Ammon's horn (tissue), 1 donor: ENCODE measurements at regions not wholly inside any gene's neighbourhood (a gene's known extent, or its start where the extent isn't known, plus 50 kb on each side); places are given as distances from the start of the nearest gene placed in this dataset.
"Not testable (repeated sequence)": the region's sequence is repeated elsewhere in the genome, so short reads cannot be mapped to it uniquely, and the experiment has no call there.

ENCODE experiments used
- DNase-seq: peaks from one replicate; pipeline ENCODE4 v3.0.0-alpha.2; 2016; ENCODE audit warnings: low spot score

DNA sequence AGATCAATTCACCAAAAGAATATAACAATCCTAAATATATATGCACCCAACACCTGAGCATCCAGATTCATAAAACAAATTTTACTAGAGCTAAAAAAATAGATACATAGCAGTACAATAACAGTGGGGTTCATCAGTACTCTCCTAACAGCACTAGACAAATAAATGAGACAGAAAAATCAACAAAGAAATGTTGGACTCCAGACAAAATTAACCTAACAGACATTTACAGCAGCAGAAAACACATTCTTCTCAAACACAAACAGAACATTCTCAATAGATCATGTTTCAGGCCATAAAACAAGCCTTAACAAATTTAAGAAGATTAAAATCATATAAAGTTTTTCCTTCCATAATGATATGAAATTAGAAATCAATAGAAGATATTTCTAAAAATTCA lies 124.8 kb upstream of the NECTIN3 start:
- DNase-seq = no peak

DNA sequence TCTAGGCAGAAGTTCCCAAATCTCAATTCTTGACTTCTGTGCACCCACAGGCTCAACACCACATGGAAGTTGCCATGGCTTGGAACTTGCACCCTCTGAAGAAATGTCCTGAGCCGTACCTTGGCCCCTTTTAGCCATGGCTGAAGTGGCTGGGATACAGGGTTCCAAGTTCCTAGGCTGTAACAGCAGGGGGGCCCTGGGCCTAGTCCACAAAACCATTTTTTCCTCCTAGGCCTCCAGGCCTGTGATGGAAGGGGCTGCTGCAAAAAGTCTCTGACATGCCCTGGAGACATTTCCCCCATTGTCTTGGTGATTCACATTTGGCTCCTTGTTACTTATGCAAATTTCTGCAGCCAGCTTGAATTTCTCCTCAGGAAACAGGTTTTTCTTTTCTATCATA lies 122.4 kb upstream of the NECTIN3 start:
- DNase-seq = not testable (repeated sequence)

DNA sequence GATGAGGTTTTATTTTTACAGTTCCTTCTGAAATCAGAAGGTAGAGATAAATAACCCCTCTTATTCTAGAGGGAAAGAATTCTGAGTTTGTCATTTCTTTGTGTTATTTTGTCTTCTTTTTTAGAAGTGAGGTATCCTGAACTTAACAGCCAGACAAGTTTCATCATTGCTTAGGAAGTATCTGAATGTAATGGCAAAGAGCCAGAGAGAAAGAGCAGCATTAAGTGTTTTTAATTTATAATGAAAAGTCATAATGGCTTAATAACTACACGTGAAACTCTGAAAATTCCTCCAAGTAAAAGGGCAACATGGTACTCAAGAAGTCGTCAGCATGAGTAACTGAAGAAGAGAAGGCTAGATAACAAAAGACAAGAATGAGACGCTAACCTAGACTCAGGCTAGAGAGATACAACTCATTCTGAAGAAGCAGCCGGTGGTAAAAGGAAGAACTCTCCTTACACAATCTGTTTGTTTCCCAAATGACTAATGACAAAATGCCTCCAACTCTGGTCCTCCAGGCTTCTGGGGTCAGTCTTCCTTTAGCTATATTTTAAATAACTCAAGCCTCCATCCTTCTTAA lies 116.2 kb upstream of the NECTIN3 start:
- no peak for DNase-seq

DNA sequence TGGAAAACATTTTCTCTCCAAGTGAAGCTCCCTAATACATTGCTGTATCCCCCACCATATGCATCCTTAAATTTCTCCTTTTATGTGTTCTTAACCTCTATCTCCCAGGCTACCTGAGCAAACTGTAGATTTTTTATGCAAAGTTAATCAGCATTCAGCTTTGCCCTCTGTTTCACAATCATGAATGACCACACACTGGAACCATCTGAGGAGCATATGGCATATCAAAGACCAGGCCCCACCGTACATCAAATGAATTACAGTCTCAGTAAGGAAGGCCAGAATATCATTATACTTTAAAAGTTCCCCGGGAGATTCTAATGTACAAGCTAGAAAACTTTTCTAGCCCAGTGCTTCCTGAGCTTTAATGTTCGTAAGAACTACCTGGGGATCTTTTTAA lies 115.5 kb upstream of the NECTIN3 start:
- no peak for DNase-seq

DNA sequence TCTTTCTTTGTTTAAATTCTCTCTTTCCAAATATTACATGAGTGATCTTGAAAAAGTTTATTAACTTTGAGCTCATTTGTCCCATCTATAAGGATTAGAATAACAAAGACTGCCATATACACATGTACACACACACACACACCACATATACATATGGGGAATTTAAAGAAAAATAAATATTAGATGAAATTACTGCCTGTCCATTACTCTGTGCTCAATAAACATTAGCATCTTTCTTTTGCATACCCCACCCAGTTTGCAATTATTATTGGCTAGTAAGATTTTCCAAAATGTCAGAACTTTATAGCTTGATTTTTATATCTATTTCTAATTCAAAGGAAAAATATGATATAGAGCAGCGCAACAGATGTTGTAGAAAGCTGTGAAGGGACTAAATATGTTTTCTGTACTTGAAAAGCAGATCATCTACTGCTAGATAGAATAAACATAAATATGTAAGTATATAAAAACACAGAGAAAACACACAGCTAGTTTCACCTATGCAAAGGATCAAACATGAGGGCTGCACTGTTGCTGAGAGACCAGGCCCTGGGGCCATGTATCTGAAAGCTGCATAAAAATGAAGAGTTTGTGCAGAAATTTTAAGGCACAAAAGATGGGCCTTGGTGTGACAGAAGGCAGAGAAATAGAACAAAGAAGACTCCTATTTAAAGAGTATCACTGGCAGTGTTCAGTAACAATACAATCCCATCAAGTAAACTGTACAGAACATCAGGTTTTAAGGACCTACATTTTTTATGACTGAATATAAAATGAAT lies 114.2 kb upstream of the NECTIN3 start:
- DNase-seq = no peak

DNA sequence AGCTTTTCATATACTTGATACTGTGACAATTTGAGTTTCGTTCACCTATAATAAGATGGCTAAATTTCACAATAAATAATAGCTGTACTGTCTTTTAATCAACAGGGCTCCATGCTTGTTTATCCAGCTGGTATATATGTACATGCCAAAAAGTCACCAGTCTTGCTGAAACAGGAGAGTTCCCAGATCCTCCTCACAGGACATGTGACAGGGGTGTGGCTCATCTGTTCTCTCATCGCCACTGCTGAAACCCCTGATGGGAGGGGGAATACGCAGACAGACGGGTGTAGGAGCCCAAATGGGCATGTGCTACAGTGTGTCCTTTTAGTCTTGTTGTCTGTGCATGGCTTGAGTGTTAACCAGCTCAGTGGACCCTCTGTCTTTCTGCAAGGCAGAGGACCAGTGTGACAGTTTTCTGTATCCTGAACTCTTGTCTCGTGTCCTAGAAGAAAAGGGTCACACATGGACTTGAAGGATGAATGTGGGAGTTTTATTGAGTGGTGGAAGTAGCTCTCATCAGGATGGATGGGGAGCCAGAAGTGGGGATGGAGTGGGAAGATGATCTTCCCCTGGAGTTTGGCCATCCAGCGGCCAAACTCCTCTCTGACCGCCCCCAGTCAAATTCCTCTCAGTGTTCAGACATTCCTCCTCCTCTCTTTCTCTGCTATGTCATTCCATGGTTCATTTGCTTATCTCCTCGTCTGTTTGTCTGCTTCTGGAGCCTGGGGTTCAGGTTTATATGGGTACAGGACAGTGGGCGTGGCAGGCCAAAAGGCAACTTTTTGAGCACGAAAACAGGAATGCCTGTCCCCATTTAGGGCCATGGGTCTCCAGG lies 113.1 kb upstream of the NECTIN3 start:
- DNase-seq = no peak

DNA sequence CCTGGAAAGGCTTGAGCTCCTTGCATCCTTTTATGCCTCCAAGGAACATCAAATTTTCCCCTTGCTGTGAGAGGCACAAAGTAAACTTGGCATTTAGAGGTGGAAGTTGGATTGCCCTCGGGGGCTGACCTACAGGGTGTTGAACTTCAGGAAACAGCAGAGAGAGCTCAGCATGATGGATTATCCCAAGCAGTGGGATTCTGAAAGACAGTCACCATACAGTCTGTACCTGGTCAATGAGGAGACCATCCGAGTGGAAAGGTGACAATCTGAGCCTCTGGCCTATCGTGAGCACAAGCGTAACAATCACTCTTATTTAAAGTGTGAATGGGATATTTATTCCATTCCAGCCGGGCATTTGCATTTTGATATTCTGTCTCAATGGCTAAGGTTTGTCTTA lies 105.6 kb upstream of the NECTIN3 start:
- no peak for DNase-seq

DNA sequence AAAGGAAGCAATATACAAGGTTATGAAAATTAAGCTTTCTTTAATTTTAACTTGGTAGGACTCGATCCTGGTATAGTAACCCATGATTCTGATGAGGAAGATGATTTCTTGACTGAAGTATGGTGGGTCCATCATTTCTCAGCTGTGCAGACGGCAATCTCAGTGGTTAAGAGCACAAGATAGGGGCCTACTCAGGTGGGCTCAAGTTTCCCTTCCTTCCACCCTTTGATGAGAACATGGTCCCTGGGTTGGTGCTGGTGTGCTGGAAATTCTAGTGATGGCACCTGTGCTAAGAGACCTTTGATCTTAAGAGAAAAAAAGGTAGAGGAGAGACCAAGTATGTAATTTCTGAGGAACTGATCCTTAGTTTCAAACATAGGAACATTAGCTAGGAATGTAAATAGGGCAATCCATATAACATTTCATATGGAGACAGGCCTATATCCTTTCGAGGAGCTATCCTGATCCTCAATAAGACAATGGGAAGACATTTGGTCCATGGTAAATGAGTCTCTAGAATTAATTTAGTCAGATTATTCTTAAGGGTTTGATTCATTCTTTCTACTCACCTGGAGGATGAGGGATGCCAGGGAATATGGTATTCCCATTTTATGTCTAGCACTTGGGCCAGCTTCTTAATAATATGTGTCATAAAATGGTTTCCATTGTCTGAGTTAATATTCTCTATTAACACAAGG lies 104.5 kb upstream of the NECTIN3 start:
- DNase-seq = no peak

DNA sequence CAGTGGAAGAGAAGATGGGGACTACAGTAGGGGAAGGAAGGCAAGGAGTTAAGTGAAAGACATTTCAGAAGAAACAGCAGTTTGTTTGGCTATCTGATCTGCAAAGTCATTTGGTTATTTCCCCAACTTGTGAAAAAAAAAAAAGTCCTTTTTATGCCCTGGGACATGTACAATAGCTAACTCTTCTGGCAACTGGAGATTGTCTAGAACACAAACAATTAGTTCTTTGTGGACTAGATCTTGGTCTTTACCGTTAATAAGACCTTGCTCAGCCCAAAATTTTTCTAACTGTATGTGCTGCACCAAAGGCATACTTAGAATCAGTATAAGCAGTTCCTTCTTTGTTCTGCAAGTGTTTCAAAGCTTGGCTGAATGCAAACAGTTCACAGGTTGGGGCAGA lies 103.5 kb upstream of the NECTIN3 start:
- no peak for DNase-seq

DNA sequence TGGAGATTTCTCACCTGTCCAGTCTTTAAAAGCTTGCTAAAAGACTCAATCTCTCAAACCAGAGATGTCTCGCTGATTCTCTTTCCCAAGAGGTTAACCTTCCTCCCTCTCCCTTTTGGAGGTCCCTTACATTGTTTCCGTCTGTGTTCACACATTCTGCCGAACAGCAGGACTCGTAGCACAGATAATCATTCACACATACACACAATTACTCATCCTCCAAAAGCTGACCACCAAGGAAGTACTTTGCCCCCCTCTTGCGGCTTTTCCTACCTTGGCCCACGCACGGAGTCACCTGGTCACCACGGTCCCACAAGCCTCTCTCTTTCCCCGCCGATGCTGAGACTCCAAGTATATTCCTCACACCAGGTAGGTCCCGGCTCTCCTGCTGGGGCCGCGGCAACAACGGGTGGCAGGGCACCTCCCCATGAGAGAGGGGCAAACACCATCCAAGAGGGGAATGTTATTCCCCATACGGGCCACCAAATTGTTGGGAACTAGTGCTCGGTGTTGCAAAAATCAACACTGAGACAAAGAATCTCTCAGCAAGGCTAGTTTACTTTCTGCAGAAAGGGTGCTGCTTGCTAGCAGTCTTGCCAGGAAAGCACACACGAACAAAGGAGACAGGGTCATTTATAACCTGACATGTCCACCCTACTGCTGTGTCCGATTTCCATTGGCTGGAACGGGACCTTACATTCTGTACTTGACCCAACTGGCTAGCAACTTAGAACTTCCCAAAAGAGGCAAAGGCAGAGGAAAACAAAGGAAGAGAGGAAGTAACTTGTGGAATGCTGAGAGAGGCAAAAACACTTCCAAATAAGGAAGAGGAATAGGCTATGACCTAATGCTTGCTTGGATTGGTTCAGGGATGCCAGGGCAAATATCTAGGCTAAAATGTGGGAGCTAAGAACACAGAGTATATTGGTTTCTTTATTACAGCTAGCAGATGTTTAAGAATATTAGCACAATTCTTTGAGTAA lies 102.1 kb upstream of the NECTIN3 start:
- DNase-seq = no peak

DNA sequence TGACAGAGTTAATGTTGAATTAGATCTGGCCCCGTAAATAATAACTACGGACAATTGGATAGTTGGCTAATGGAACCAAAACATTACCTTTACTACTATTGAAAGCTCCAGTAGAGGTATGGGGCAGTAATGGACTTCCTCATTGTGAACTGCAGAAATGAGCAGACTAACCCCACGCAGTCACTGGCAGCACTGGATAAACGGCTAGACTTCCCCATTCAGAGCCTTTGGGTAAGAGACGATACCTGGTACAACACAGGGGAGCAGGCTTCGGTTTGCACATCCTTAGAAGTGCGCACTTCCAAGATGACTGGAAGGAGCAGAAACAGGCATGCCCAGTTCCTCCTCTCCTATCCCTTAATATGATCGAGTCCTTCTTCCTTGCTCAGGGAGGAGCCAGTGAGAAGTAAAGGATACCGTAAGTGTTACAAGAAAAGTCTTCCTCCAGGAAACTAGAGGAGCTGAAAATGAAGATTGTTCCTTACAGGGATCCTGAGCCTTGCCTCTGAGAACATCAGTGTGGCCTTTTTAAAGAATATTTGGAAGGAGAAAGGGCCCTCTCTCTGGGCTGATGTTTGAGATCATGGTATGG lies 100.5 kb upstream of the NECTIN3 start:
- DNase-seq = no peak

DNA sequence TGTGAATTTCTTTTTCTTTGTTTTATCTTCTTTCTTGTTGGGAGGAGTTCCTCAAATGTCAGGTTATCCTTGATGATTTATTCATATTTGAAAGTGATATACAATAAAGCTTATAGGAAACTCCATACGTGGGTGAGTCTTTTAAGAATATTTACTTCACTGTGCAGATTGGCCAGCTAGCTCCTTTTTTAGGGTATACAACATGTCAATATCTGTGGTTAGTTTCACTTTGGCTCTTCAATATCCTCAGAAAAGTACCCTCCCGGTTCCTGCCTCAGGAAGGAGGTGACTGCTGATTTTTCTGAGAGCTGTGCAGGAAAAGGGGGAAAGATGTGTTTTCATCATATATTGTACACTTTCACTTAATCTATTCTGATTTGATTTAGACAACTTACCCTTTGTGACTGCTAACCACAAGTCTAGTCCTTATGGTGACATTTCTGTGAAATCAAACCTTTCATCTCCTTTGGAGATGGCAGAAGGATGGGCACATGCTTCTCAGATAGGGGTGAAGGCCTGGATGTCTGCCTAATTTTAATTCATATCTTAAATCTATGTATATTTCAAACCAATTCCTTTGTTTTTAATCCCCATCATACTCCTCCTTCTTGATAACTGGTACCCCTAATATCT lies 98.2 kb upstream of the NECTIN3 start:
- DNase-seq = no peak

DNA sequence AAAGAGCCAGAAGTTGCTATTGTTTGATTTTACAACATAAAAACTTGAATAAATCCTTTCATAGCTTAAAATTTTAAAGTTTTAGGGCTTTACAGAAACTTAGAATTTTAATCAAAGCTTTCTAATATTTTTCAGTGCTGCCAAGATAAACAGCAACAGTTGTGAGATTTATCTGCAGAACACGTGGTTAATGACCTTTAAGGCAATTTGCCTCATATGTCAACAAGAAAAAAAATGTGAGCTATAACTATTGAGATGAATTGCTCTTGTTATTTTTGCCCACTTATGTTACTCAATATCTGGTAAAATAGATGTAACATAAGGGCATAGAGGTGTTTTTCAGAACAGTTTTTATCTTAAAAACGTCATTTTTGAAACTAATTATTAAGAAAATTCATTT lies 96.7 kb upstream of the NECTIN3 start:
- no peak for DNase-seq

DNA sequence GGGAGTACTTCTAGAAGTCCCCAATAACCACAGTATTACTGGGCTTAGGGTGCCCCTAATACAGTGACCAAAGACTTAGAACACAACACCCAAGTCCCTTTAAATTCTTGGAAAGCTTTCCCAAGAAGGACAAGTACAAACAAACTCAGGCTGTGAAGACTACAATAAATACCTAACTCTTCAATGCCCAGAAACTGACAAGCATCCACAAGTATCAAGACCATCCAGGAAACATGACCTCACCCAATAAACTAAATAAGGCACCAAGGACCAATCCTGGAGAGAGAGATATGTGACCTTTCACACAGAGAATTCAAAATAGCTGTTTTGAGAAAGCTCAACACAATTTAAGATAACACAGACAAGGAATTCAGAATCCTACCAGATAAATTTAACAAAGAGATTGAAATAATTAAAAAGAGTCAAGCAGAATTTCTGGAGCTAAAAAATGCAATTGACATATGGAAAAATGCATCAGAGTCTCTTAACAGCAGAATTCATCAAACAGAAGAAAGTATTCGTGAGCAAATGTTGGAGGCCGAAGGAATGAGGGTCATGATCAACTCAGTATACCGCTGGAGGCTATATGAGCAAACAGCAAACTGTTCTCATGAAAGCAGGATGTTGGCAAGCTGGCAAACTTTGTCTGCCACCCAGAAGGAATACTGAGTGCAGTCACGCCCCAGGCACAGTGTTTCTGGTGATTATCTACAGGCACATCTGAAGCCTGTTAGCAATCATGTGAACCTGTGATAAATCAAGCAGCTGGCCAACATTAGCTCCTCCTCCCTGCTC lies 87.0 kb upstream of the NECTIN3 start:
- no peak for DNase-seq

DNA sequence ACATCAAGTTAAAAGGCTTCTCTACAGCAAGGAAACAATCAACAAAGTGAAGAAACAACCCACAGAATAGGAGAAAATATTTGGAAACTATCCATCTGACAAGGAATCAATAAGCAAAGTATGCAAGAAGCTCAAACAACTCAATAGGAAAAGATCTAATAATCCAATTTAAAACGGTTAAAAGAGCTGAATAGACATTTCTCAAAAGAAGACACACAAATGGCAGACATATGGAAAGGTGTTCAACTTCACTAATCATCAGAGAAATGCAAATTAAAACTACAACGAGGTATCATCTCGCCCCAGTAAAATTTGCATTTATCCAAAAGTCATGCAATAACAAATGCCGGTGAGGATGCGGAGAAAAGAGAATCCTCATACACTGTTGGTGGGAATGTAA lies 82.2 kb upstream of the NECTIN3 start:
- DNase-seq = no peak

DNA sequence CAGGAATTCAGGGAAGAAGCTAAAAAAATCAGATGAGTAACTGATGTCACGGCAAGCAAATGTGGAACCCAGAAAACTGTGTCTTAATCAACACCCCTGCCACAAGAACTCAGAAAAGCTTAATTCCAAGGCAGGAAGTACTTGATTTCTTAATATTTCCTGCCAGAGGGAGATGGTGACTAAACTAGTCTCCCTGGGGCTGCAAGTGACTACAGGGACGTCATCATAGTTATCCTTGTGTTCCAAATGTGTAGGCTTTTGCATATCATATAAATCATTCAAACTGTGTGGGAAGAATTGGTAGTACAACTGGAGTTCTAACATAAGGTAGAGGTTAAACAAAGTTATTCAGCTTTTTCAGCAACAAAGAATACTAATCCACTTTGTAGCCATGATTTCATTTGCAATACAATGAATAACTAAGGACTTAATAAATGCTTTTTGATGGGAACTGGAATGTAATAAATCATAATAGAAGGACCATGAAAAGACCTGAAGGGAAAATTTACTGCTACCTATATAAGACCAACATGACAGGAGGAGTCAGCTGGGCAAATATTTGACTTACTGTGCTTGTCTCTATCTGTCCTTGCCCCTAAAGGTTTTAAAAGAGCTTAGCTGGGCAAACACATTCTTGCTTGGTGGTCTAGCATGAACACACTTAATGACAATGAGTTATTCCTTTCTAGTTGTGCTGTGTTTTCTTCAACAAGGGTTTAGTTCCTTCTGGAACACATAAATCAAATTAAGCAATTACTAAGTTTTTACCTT lies 76.0 kb upstream of the NECTIN3 start:
- DNase-seq = no peak

DNA sequence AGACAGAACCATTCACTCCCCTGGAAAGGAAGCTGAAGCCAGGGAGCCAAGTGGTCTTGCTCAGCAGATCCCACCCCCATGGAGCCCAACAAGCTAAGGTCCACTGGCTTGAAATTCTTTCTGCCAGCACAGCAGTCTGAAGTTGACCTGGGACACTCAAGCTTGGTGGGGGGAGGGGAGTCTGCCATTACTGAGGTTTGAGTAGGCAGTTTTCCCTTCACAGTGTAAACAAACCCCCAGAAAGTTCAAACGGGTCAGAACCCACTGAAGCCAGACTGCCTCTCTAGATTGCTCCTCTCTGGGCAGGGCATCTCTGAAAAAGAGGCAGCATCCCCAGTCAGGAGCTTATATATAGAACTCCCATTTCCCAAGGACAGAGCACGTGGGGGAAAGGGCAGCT lies 72.8 kb upstream of the NECTIN3 start:
- not testable (repeated sequence) for DNase-seq

DNA sequence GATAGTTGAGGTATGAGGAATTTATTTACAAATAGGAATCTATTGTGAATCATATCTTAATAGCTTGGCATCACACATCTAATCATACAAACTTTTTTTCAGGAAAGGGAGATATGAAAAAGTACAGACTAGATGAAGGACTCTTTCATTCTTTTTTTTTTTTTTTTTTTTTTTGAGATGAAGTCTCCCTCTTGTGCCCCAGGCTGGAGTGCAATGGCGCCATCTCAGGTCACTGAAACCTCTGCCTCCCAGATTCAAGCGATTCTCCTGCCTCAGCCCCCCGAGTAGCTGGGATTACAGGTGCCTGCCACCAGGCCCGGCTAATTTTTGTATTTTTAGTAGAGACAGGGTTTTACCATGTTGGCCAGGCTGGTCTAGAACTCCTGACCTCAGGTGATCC lies 65.1 kb upstream of the NECTIN3 start:
- DNase-seq = not testable (repeated sequence)
